Midbrain (tissue), 1 donor: ENCODE measurements at regions not wholly inside any gene's neighbourhood (a gene's known extent, or its start where the extent isn't known, plus 50 kb on each side); places are given as distances from the start of the nearest gene placed in this dataset.

Experiments
- DNase-seq: peaks from one replicate; lab custom pipeline; 2025; lab: John Stamatoyannopoulos, UW

GRCh38 chr5:2009986-2010914 is 127.5 kb upstream of the IRX4 start:
- DNase-seq: no peak

DNA sequence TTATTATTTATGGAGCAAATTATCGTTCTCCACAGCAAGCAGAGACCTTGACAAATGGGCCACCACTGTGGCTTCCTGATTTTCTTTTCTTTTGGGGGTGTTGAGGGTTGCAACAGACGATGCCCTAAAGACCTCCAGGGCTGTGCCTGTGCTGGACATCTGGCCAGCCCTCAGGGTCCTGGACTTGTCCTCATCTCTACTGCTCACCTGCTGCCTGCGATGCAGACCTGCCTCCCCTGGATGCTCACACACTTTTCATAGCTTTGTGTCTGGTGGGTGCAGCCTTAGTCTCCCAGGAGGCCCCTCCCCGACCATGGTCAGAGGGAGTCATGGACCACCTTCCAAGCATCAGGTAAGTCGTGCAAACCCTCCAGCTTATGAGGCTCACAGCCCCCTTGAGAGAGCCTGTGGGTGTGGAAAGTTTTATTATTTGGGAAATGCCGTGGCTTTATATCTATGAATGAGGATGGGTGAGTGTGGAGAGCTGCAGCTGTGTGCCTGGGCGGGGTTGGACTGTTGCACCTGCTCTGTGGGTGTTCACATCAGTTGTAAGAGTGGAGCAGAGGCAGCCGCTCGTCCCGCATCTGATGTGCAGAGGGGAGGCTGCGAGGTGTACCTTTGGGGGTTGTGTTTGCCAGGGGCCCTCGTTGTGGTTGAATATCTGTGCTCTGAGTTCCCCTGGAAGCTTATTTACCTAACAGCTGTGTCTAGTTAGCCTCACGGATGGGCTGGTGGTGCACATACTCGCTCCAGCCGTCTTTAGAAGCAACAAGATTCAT is 126.3 kb upstream of the IRX4 start:
- DNase-seq: no peak

DNA sequence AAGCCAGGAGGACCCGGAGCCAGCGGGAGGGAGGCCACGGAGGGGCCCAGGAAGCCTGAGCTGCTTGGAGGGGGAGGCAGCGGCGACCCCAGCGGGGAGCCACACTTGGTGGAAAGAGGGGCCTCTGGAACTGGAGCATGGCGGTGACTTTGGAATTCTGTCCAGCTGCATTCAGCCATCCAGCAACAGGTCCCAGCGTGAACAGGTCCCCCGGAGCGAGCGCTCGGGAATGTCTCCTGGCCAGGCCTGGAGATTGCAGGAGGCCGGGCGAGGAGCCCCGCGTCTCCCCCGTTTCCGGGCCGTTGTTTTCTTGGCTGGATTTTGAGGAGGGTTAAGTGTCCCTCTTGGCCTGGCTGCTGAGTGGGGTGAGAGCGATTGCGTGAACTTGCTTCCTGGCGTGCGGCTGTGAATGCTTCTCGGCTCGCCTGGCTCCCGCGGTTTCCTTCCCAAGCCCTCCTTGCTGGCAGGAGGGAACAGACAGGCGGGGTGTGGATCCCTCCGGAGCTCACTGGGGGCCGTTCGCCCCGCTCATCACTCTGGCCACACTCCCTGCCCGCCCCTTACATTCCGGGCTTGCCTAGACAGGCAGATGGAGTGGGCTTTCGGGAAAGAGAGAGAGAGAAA is 125.3 kb upstream of the IRX4 start:
- no peak for DNase-seq

DNA sequence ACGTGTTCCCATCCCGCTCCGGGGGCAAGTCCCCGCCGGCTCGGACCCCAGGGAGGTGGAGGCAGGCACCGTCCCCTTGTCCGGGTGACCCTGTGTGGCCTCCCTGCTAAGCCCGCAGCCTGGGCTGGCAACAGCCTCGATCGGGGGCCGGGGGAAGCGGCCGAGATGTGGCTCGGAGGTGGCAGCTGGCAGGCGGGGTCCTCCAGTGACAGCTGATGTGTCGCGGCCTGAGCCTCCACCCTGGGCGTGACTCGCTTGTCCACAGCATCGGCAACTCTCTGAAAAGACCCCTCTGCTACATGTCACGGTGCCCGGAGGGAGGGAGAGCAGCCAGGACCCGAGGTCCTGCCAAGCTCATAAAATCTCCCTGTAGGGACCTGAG is 124.8 kb upstream of the IRX4 start:
- no peak for DNase-seq

DNA sequence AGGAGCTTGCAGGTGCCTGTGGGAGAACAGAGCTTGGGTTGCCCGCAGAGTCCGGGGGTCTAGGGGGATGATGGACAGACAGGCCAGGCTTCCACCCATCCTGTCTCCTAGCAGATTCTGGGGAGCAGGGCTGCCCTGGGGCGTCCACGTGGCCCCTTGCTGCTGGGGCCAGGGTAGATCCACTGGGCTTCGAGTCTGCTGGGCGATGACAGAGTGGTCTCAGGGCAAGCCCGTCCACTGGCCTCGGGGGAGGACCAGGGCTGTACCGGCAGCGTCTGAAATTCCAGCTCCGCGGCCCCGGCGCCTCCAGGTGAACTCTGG is 124.2 kb upstream of the IRX4 start:
- DNase-seq: no peak

- DNase-seq: no peak
These were observed 123.7 kb upstream of the IRX4 start for GRCh38 chr5:2006193-2006970.

- no peak for DNase-seq
These were observed 122.6 kb upstream of the IRX4 start for GRCh38 chr5:2005101-2006041.

- no peak for DNase-seq
These were observed 121.1 kb upstream of the IRX4 start for GRCh38 chr5:2003690-2004365.

DNA sequence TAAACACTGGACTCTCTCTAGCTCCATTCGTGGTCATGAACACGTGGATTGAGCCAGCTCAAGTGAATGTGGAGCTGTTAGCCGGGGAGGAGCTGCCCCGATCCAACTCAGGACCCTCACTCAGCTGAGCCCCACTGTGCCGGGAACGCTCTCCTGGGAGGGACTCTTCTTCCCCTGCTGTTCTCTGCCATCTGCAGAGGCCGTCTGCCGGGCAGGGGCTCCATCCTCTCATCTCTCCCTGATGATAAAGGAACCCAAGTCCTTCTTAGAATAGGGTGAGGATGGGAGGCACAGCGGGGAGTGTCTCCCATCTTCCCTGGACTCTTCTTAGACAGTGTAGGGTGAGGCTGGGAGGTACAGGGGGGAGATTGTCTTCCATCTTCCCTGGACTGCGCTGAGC is 120.5 kb upstream of the IRX4 start:
- DNase-seq: no peak

GRCh38 chr5:2001300-2001699 is 118.6 kb upstream of the IRX4 start:
- DNase-seq: no peak

DNA sequence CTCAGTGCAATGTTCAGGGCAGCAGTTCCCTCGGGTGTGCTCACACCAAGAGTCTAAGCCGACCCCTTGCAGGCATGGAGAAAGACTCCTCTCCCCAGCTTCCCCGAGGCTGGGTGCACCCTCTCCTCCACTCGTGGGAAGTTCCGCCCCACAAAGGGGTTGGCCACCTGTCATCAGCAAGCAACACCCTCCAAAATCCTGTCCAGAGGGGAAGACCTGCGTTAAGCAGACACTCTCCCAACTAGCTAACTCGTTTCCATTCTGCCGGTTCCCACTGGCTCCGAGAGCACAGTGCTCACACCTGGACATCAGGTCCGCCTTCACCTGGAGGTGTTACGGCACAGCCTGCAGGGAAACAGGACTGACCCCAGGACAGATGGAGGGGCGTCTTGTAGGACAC is 117.9 kb upstream of the IRX4 start:
- DNase-seq: no peak

- DNase-seq: no peak
These were observed 117.1 kb upstream of the IRX4 start for GRCh38 chr5:1999794-2000193.

DNA sequence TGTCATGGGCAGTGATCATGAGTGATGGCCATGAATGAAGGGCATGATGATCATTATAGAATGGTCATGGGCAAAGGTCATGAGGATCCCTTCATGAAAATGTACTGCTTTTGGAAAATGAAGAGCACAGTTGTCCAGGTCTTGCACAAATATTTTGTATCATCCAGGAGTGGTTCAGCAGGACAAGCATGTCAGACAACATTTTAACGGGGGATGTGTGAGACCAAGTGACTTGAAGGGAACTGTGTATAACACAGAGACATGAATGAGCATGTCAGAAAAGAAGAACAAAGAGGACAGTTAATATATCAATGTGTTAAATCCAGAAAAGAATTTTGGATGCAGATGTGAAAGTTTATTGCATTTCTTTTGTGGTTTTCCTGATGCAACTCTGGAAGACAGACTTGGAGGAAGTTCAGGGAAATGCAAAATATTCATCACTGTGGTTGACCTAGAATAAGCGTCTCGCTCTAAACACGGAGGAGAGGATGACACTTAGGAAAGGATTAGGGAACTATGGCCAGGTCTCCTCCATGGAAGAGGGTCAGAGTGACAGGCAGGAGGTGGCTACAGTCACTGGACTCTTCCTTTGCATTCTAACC is 116.1 kb upstream of the IRX4 start:
- no peak for DNase-seq

DNA sequence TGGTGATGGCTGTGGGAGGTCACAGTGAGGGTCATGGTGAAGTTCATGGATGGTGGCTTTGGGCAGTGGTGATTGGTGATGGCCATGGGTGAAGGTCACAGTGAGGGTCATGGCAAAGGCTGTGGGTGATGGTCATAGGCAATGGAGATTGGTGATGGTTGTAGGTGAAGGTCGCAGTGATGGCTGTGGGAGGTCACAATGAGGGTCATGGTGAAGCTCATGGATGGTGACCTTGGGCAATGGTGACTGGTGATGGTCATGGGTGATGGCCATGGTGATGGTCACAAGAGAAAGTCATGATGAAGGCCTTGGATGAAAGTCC is 115.6 kb upstream of the IRX4 start:
- no peak for DNase-seq

GRCh38 chr5:1997640-1998347 is 115.1 kb upstream of the IRX4 start:
- DNase-seq: no peak

- DNase-seq: no peak
These were observed 112.8 kb upstream of the IRX4 start for GRCh38 chr5:1995491-1995890.

DNA sequence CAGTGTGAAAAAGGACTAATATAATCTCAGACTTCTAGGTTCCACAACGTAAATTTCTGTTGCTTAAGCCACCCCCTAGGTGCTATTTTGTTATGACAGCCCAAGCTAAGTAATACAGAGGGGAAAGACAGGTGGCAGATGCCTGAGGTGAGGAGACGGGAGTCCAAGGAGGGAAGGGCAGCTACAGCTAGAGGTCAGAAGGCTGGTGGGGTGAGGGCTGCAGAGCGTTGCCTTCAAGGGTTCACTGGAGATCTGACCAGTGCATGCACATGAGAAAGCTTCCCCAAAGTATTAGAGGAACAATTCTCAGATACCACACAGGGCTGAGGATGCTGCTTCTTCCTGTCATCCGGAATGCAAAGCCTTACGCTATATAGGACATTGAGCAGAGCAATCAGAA is 104.7 kb upstream of the IRX4 start:
- no peak for DNase-seq

GRCh38 chr5:1985781-1986180 is 103.1 kb upstream of the IRX4 start:
- DNase-seq: no peak

GRCh38 chr5:1983919-1984695 is 101.4 kb upstream of the IRX4 start:
- DNase-seq: no peak
